Panc1 (cell line): ENCODE measurements at regions not wholly inside any gene's neighbourhood (a gene's known extent, or its start where the extent isn't known, plus 50 kb on each side); places are given as distances from the start of the nearest gene placed in this dataset.

Experiments
- ATAC-seq: fragments of 200-7000 bp; cut with Tn5 transposase; 2 replicates; pipeline ENCODE4 v1.9.1; 2020; ENCODE audit warnings: mild to moderate bottlenecking, moderate library complexity
- BruUV-seq: library from RNA; stranded (reverse); fragments of 400-500 nt; replicated peaks from 2 replicates; lab custom pipeline; 2021; lab: Mats Ljungman, UMichigan
- CTCF ChIA-PET: fragments of 300-600 bp; sonication (Branson Sonifier 250); formaldehyde crosslinking; loops from one replicate; lab custom pipeline; 2022; ENCODE audit warnings: antibody characterized with exemption; lab: Charles Lee
- POLR2A ChIA-PET: fragments of 300-600 bp; sonication (Branson Sonifier 250); formaldehyde crosslinking; loops from one replicate; lab custom pipeline; 2022; ENCODE audit warnings: antibody characterized with exemption; lab: Charles Lee
- DNase-seq: peaks from one replicate; pipeline ENCODE4 v3.0.0-alpha.2; 2010; ENCODE audit warnings: low read depth, low spot score
- H3K27ac ChIP-seq: 2 replicates; pipeline ENCODE4 v1.5.1; 2011; ENCODE audit warnings: mild to moderate bottlenecking, low read length, inconsistent platforms
- H3K27me3 ChIP-seq: fragments of 200-500 bp; sonication (Bioruptor generic); 2 replicates; pipeline ENCODE4 v1.6.0; 2014; ENCODE audit warnings: low read length, inconsistent platforms; ENCODE audit not compliant: control insufficient read depth, insufficient read depth
- H3K36me3 ChIP-seq: fragments of 200-500 bp; sonication (Bioruptor generic); 2 replicates; pipeline ENCODE4 v1.5.1; 2014; ENCODE audit warnings: inconsistent platforms, mild to moderate bottlenecking, low read length, moderate library complexity; ENCODE audit not compliant: control insufficient read depth, insufficient read depth
- H3K4me1 ChIP-seq: 2 replicates; pipeline ENCODE4 v1.5.1; 2011; ENCODE audit warnings: inconsistent platforms, mild to moderate bottlenecking, low read length, moderate library complexity; ENCODE audit not compliant: control insufficient read depth, insufficient read depth
- H3K4me3 ChIP-seq, 2 experiments: 2 replicates each; pipeline ENCODE4 v1.5.1; 2011 to 2012; ENCODE audit warnings: low read depth in 2 of 2, low read length in 2 of 2, mild to moderate bottlenecking in 2 of 2, inconsistent platforms in 1 of 2, moderate library complexity in 1 of 2
- H3K9me3 ChIP-seq: fragments of 200-500 bp; sonication (Bioruptor generic); 2 replicates; pipeline ENCODE4 v1.5.1; 2014; ENCODE audit warnings: low read depth, mild to moderate bottlenecking, inconsistent platforms, low read length, moderate library complexity; ENCODE audit not compliant: control insufficient read depth, insufficient read depth
- POLR2AphosphoS5 ChIP-seq: IDR thresholded peaks from 2 replicates; pipeline ENCODE4 v1.6.1; 2012; ENCODE audit warnings: mild to moderate bottlenecking, low read depth, low read length, moderate library complexity
- REST ChIP-seq, 2 experiments: IDR thresholded peaks; 2 replicates each; pipeline ENCODE4 v1.6.1; 2011 to 2012; ENCODE audit warnings: low read depth in 2 of 2, control low read depth in 1 of 2, low read length in 1 of 2, mild to moderate bottlenecking in 1 of 2, moderate library complexity in 1 of 2; ENCODE audit not compliant: insufficient read depth in 1 of 2
- SIN3A ChIP-seq: IDR thresholded peaks from 2 replicates; pipeline ENCODE4 v1.6.1; 2012; ENCODE audit warnings: low read depth, mild to moderate bottlenecking, low read length, moderate library complexity, borderline replicate concordance; ENCODE audit not compliant: insufficient read depth
- TCF7L2 ChIP-seq: IDR thresholded peaks from 2 replicates; pipeline ENCODE4 v1.6.1; 2011; ENCODE audit warnings: mild to moderate bottlenecking, low read depth, low read length, inconsistent platforms
- in situ Hi-C: cut with HindIII; loops from 2 replicates; pipeline ENCODE4 v1.10.0; 2016; ENCODE audit warnings: low sequenced_read_pairs, low pct_unique_long_range_greater_than_20kb
- intact Hi-C: fragments of 100-400 bp; cut with micrococcal nuclease; formaldehyde crosslinking; loops from one replicate; pipeline ENCODE4 v1.10.0; 2022; ENCODE audit not compliant: unreplicated experiment
- TF ChIP-seq, protein P1 (sequence below): fragments of 450-650 bp; IDR thresholded peaks from 2 replicates; pipeline ENCODE4 v1.5.1; 2017; ENCODE audit warnings: mild to moderate bottlenecking

- no peaks in the 10 kb centered on the region for H3K4me1 ChIP-seq
Observed at GRCh38 chr1:188249811-188250210, 1421.1 kb downstream of the PLA2G4A start.

DNA sequence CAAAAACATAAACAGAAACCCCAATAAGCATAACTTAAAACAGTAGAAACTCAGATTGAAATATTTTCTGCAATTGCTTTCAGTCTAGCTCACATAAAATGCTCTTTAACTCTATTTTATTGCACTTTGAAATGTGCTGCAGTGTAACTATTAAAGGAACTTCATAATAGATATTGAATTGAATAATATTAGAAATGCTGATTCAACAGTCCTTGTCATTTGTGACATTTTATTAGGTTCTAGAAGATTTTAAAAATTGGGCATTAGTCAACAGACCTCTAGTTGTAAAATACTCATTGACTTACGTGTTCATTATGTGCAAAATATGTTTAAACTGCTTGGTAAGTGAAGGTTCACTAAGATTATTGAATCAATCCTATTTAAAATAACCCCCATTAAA is 1422.3 kb downstream of the PLA2G4A start:
- H3K27ac ChIP-seq, result no peak overlapping the region
- ATAC-seq, result no peak
- in situ Hi-C loops (no loop called here), intact Hi-C loops (no loop called here)
- H3K9me3 ChIP-seq, result no peaks in the 10 kb centered on the region
- no TSS peak for BruUV-seq
- DNase-seq, result no peak
- ChIA-PET CTCF (no interaction called here), POLR2A (no interaction called here)
- no peaks in the 10 kb centered on the region for H3K4me1 ChIP-seq
- TF ChIP-seq SIN3A (no peak), POLR2AphosphoS5 (no peak), TCF7L2 (no peak), REST (IDR thresholded peaks at IDR 0.05; ENCODE audit: insufficient read depth in 1 of 2, low read depth in 2 of 2, low read length in 1 of 2) (no peak)
- TF ChIP-seq, protein P1, sequence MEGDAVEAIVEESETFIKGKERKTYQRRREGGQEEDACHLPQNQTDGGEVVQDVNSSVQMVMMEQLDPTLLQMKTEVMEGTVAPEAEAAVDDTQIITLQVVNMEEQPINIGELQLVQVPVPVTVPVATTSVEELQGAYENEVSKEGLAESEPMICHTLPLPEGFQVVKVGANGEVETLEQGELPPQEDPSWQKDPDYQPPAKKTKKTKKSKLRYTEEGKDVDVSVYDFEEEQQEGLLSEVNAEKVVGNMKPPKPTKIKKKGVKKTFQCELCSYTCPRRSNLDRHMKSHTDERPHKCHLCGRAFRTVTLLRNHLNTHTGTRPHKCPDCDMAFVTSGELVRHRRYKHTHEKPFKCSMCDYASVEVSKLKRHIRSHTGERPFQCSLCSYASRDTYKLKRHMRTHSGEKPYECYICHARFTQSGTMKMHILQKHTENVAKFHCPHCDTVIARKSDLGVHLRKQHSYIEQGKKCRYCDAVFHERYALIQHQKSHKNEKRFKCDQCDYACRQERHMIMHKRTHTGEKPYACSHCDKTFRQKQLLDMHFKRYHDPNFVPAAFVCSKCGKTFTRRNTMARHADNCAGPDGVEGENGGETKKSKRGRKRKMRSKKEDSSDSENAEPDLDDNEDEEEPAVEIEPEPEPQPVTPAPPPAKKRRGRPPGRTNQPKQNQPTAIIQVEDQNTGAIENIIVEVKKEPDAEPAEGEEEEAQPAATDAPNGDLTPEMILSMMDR, result no peak
- no peak overlapping the region for H3K4me3 ChIP-seq
- H3K27me3 ChIP-seq, result no peaks in the 10 kb centered on the region
- H3K36me3 ChIP-seq, result no peaks in the 10 kb centered on the region

More at GRCh38 chr1:188249811-188250210, 1421.1 kb downstream of the PLA2G4A start:
- TF ChIP-seq TCF7L2 (no peak), REST (IDR thresholded peaks at IDR 0.05; ENCODE audit: insufficient read depth in 1 of 2, low read depth in 2 of 2, low read length in 1 of 2) (no peak), SIN3A (no peak), POLR2AphosphoS5 (no peak)
- TF ChIP-seq, protein P1, result no peak
- ATAC-seq, result no peak
- no peak overlapping the region for H3K27ac ChIP-seq
- POLR2A ChIA-PET, result no interaction called here
- H3K27me3 ChIP-seq, result no peaks in the 10 kb centered on the region
- no peak for DNase-seq
- H3K36me3 ChIP-seq, result no peaks in the 10 kb centered on the region
- intact Hi-C loops (no loop called here), in situ Hi-C loops (no loop called here)
- no peak overlapping the region for H3K4me3 ChIP-seq
- CTCF ChIA-PET, result no interaction called here
- no TSS peak for BruUV-seq
- H3K9me3 ChIP-seq, result no peaks in the 10 kb centered on the region
